WTC11 (cell line): ENCODE measurements at regions not wholly inside any gene's neighbourhood (a gene's known extent, or its start where the extent isn't known, plus 50 kb on each side); places are given as distances from the start of the nearest gene placed in this dataset.

Experiments used
- ATAC-seq: fragments of 200-7000 bp; cut with Tn5 transposase; 2 replicates; pipeline ENCODE4 v1.10.0; 2021; ENCODE audit warnings: mild to moderate bottlenecking, moderate library complexity
- CTCF ChIA-PET: fragments of 300-600 bp; sonication (Branson Sonifier 250); formaldehyde crosslinking; loops from one replicate; lab custom pipeline; 2021; ENCODE audit warnings: antibody characterized with exemption; lab: Charles Lee
- POLR2A ChIA-PET: fragments of 350-600 bp; sonication (Branson Sonifier 250); formaldehyde crosslinking; loops from one replicate; lab custom pipeline; 2021; ENCODE audit warnings: antibody characterized with exemption; lab: Charles Lee
- DNase-seq: peaks from one replicate; pipeline ENCODE4 v3.0.0; 2021; ENCODE audit warnings: low spot score
- H3K27ac Mint-ChIP-seq: 2 replicates; pipeline ENCODE4 v1.8.0; 2021; ENCODE audit warnings: mixed read lengths
- H3K27me3 Mint-ChIP-seq: 2 replicates; pipeline ENCODE4 v1.8.0; 2021; ENCODE audit warnings: low read depth, mild to moderate bottlenecking, moderate library complexity, mixed read lengths
- H3K36me3 Mint-ChIP-seq: 2 replicates; pipeline ENCODE4 v1.8.0; 2021; ENCODE audit warnings: mixed read lengths
- H3K4me1 Mint-ChIP-seq: 2 replicates; pipeline ENCODE4 v1.8.0; 2022; ENCODE audit warnings: mixed read lengths
- H3K4me3 Mint-ChIP-seq: 2 replicates; pipeline ENCODE4 v1.8.0; 2021; ENCODE audit warnings: mild to moderate bottlenecking, moderate library complexity, mixed read lengths
- H3K9me3 Mint-ChIP-seq: 2 replicates; pipeline ENCODE4 v1.8.0; 2021; ENCODE audit warnings: mixed read lengths
- ATF1 ChIP-seq: sonication (generic); formaldehyde crosslinking; IDR thresholded peaks from 2 replicates; pipeline ENCODE4 v1.8.1; 2023; ENCODE audit warnings: mild to moderate bottlenecking, moderate library complexity, missing genetic modification reagents
- CBFB ChIP-seq: sonication (generic); formaldehyde crosslinking; IDR thresholded peaks from 2 replicates; pipeline ENCODE4 v1.8.1; 2022; ENCODE audit warnings: mild to moderate bottlenecking, low read depth, missing genetic modification reagents
- CREM ChIP-seq: sonication (generic); formaldehyde crosslinking; IDR thresholded peaks from 2 replicates; pipeline ENCODE4 v1.8.1; 2022; ENCODE audit warnings: mild to moderate bottlenecking, missing genetic modification reagents, moderate library complexity
- ELF4 ChIP-seq: sonication (generic); formaldehyde crosslinking; IDR thresholded peaks from 2 replicates; pipeline ENCODE4 v1.8.1; 2022; ENCODE audit warnings: low read depth, mild to moderate bottlenecking, moderate library complexity, missing genetic modification reagents
- ETV6 ChIP-seq: sonication (generic); formaldehyde crosslinking; IDR thresholded peaks from 2 replicates; pipeline ENCODE4 v1.8.1; 2022; ENCODE audit warnings: mild to moderate bottlenecking, missing genetic modification reagents
- FOXK1 ChIP-seq: sonication (generic); formaldehyde crosslinking; IDR thresholded peaks from 2 replicates; pipeline ENCODE4 v1.8.0; 2022; ENCODE audit warnings: mild to moderate bottlenecking, moderate library complexity, missing genetic modification reagents
- GABPB1 ChIP-seq: sonication (generic); formaldehyde crosslinking; IDR thresholded peaks from 2 replicates; pipeline ENCODE4 v1.8.1; 2023; ENCODE audit warnings: mild to moderate bottlenecking, missing genetic modification reagents
- NFE2L1 ChIP-seq: sonication (generic); formaldehyde crosslinking; IDR thresholded peaks from 2 replicates; pipeline ENCODE4 v1.8.1; 2023; ENCODE audit warnings: missing genetic modification reagents
- NR1H2 ChIP-seq: sonication (generic); formaldehyde crosslinking; IDR thresholded peaks from 2 replicates; pipeline ENCODE4 v1.9.0; 2021; ENCODE audit warnings: mild to moderate bottlenecking, moderate library complexity, missing genetic modification reagents
- PRRX2 ChIP-seq: fragments of 250-450 bp; sonication (Bioruptor Pico); IDR thresholded peaks from 2 replicates; pipeline ENCODE4 v1.8.0; 2021; ENCODE audit warnings: mild to moderate bottlenecking
- SMAD4 ChIP-seq: sonication (generic); formaldehyde crosslinking; IDR thresholded peaks from 2 replicates; pipeline ENCODE4 v1.8.0; 2022; ENCODE audit warnings: mild to moderate bottlenecking, missing genetic modification reagents
- SP1 ChIP-seq: sonication (generic); formaldehyde crosslinking; conservative IDR thresholded peaks from 2 replicates; pipeline ENCODE4 v1.8.1; 2022; ENCODE audit warnings: missing genetic modification reagents
- ZNF263 ChIP-seq: sonication (generic); formaldehyde crosslinking; IDR thresholded peaks from 2 replicates; pipeline ENCODE4 v1.8.1; 2022; ENCODE audit warnings: low read depth, mild to moderate bottlenecking, moderate library complexity, missing genetic modification reagents
- ZNF396 ChIP-seq: fragments of 250-450 bp; sonication (Bioruptor Pico); IDR thresholded peaks from 2 replicates; pipeline ENCODE4 v1.8.0; 2021; ENCODE audit warnings: mild to moderate bottlenecking, moderate library complexity, borderline replicate concordance
- TF ChIP-seq, protein P1 (sequence below): fragments of 250-450 bp; sonication (Bioruptor Pico); IDR thresholded peaks from 2 replicates; pipeline ENCODE4 v1.9.0; 2021; ENCODE audit warnings: mild to moderate bottlenecking
- TF ChIP-seq, protein P2 (sequence below): fragments of 250-450 bp; sonication (Bioruptor Pico); IDR thresholded peaks from 2 replicates; pipeline ENCODE4 v1.9.0; 2021; ENCODE audit warnings: mild to moderate bottlenecking, borderline replicate concordance
- TF ChIP-seq, protein P3 (sequence below): sonication (generic); formaldehyde crosslinking; IDR thresholded peaks from 2 replicates; pipeline ENCODE4 v1.8.0; 2023; ENCODE audit warnings: mild to moderate bottlenecking, missing genetic modification reagents
- TF ChIP-seq, protein P4 (sequence below): sonication (generic); formaldehyde crosslinking; conservative IDR thresholded peaks from 2 replicates; pipeline ENCODE4 v1.8.1; 2023; ENCODE audit warnings: mild to moderate bottlenecking, low read depth, missing genetic modification reagents, moderate library complexity
- TF ChIP-seq, protein P5 (sequence below): sonication (generic); formaldehyde crosslinking; IDR thresholded peaks from 2 replicates; pipeline ENCODE4 v1.8.0; 2022; ENCODE audit warnings: mild to moderate bottlenecking, missing genetic modification reagents
- TF ChIP-seq, protein P6 (sequence below): sonication (generic); formaldehyde crosslinking; IDR thresholded peaks from 2 replicates; pipeline ENCODE4 v1.8.1; 2022; ENCODE audit warnings: missing genetic modification reagents, borderline replicate concordance

DNA sequence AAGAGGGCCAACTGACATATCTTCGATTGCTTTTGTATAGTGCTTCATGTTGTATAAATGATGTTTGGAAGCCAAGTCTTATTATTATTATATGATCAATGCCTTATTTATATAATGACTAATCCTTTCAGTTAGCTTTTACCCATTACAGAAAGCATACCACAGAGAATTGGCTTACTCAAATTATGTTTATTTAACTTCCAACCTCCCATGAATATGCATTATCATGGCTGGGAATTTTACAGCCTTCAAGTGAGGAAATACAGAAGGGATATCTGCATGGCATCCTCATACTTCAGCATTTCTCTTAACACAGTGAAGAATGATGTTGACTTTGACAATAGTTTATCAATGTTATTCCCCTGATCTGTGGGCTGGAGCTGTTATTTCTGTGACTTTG is 225.9 kb upstream of the GAP43 start (continued):
- TF ChIP-seq, protein P1, sequence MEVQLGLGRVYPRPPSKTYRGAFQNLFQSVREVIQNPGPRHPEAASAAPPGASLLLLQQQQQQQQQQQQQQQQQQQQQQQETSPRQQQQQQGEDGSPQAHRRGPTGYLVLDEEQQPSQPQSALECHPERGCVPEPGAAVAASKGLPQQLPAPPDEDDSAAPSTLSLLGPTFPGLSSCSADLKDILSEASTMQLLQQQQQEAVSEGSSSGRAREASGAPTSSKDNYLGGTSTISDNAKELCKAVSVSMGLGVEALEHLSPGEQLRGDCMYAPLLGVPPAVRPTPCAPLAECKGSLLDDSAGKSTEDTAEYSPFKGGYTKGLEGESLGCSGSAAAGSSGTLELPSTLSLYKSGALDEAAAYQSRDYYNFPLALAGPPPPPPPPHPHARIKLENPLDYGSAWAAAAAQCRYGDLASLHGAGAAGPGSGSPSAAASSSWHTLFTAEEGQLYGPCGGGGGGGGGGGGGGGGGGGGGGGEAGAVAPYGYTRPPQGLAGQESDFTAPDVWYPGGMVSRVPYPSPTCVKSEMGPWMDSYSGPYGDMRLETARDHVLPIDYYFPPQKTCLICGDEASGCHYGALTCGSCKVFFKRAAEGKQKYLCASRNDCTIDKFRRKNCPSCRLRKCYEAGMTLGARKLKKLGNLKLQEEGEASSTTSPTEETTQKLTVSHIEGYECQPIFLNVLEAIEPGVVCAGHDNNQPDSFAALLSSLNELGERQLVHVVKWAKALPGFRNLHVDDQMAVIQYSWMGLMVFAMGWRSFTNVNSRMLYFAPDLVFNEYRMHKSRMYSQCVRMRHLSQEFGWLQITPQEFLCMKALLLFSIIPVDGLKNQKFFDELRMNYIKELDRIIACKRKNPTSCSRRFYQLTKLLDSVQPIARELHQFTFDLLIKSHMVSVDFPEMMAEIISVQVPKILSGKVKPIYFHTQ (CRISPR knock-in tag): no peak

DNA sequence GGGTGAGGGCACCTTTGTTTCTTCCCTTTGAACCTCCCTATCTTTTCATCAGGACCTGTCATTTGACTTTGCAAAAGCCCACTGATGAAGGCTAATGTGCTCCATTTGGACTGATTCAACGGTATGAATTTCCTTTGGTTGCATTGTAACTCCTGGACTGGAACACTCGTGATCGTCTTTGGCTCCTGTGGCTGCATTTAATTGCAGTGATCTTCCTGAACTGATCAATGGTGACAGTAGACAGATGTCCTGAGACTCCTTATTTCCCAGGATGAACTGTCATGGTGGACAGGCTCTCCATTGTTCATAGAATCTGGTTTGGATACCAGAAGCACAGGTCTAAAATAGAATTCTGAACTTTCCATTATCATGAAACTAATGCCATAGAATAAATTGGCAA is 224.8 kb upstream of the GAP43 start:
- ChIA-PET CTCF (no interaction called here), POLR2A (no interaction called here)
- no peaks in the 10 kb centered on the region for H3K27me3 Mint-ChIP-seq

DNA sequence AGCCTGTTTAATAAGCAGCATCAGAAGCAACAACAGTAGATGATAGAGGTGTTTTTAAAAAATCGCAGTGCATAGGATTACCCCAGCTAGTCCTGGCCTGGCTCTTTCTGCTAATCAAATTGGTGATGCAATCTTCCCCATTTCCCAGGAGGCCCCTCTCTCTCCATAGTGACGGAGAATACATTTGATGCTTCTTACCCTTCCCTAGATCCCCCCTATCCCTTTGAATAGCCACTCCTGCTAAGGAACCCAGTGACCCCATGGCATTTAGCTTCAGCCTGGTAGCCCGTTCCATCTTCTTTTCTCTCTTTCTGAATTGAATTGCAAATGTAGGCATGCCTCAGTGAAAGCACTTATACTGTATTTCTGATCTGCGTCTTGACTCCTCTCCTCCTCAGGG is 223.6 kb upstream of the GAP43 start:
- Mint-ChIP-seq H3K4me1 (peaks cover 39% of the 10 kb centered on the region), H3K36me3 (no peaks in the 10 kb centered on the region), H3K9me3 (no peaks in the 10 kb centered on the region), H3K27me3 (no peaks in the 10 kb centered on the region), H3K4me3 (no peak overlapping the region), H3K27ac (peak overlapping the region; percentile 22; the same call in 1 of the 2 replicates)
- DNase-seq: no peak
- ChIA-PET CTCF (interaction anchor here (0.7 kb wide), 1 partner anchor 10 kb away, joined by 3 read pairs; no protein-coding TSS in a partner anchor), POLR2A (no interaction called here)
- peak; percentile 84 for ATAC-seq
- TF ChIP-seq, protein P2, sequence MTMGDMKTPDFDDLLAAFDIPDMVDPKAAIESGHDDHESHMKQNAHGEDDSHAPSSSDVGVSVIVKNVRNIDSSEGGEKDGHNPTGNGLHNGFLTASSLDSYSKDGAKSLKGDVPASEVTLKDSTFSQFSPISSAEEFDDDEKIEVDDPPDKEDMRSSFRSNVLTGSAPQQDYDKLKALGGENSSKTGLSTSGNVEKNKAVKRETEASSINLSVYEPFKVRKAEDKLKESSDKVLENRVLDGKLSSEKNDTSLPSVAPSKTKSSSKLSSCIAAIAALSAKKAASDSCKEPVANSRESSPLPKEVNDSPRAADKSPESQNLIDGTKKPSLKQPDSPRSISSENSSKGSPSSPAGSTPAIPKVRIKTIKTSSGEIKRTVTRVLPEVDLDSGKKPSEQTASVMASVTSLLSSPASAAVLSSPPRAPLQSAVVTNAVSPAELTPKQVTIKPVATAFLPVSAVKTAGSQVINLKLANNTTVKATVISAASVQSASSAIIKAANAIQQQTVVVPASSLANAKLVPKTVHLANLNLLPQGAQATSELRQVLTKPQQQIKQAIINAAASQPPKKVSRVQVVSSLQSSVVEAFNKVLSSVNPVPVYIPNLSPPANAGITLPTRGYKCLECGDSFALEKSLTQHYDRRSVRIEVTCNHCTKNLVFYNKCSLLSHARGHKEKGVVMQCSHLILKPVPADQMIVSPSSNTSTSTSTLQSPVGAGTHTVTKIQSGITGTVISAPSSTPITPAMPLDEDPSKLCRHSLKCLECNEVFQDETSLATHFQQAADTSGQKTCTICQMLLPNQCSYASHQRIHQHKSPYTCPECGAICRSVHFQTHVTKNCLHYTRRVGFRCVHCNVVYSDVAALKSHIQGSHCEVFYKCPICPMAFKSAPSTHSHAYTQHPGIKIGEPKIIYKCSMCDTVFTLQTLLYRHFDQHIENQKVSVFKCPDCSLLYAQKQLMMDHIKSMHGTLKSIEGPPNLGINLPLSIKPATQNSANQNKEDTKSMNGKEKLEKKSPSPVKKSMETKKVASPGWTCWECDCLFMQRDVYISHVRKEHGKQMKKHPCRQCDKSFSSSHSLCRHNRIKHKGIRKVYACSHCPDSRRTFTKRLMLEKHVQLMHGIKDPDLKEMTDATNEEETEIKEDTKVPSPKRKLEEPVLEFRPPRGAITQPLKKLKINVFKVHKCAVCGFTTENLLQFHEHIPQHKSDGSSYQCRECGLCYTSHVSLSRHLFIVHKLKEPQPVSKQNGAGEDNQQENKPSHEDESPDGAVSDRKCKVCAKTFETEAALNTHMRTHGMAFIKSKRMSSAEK (CRISPR knock-in tag): no peak
- TF ChIP-seq PRRX2 (CRISPR knock-in tag): no peak
- TF ChIP-seq CREM (CRISPR knock-in tag): no peak
- no peak for TF ChIP-seq ETV6 (CRISPR knock-in tag)
- TF ChIP-seq, protein P3, sequence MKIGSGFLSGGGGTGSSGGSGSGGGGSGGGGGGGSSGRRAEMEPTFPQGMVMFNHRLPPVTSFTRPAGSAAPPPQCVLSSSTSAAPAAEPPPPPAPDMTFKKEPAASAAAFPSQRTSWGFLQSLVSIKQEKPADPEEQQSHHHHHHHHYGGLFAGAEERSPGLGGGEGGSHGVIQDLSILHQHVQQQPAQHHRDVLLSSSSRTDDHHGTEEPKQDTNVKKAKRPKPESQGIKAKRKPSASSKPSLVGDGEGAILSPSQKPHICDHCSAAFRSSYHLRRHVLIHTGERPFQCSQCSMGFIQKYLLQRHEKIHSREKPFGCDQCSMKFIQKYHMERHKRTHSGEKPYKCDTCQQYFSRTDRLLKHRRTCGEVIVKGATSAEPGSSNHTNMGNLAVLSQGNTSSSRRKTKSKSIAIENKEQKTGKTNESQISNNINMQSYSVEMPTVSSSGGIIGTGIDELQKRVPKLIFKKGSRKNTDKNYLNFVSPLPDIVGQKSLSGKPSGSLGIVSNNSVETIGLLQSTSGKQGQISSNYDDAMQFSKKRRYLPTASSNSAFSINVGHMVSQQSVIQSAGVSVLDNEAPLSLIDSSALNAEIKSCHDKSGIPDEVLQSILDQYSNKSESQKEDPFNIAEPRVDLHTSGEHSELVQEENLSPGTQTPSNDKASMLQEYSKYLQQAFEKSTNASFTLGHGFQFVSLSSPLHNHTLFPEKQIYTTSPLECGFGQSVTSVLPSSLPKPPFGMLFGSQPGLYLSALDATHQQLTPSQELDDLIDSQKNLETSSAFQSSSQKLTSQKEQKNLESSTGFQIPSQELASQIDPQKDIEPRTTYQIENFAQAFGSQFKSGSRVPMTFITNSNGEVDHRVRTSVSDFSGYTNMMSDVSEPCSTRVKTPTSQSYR (CRISPR knock-in tag): no peak
- TF ChIP-seq ATF1 (CRISPR knock-in tag): no peak
- no peak for TF ChIP-seq FOXK1 (CRISPR knock-in tag)
- TF ChIP-seq ZNF263: no peak
- TF ChIP-seq, protein P4, sequence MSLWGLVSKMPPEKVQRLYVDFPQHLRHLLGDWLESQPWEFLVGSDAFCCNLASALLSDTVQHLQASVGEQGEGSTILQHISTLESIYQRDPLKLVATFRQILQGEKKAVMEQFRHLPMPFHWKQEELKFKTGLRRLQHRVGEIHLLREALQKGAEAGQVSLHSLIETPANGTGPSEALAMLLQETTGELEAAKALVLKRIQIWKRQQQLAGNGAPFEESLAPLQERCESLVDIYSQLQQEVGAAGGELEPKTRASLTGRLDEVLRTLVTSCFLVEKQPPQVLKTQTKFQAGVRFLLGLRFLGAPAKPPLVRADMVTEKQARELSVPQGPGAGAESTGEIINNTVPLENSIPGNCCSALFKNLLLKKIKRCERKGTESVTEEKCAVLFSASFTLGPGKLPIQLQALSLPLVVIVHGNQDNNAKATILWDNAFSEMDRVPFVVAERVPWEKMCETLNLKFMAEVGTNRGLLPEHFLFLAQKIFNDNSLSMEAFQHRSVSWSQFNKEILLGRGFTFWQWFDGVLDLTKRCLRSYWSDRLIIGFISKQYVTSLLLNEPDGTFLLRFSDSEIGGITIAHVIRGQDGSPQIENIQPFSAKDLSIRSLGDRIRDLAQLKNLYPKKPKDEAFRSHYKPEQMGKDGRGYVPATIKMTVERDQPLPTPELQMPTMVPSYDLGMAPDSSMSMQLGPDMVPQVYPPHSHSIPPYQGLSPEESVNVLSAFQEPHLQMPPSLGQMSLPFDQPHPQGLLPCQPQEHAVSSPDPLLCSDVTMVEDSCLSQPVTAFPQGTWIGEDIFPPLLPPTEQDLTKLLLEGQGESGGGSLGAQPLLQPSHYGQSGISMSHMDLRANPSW (CRISPR knock-in tag): no peak
- no peak for TF ChIP-seq NR1H2 (CRISPR knock-in tag)
- TF ChIP-seq ZNF396 (CRISPR knock-in tag): no peak
- TF ChIP-seq ELF4 (CRISPR knock-in tag): no peak
- TF ChIP-seq, protein P5, sequence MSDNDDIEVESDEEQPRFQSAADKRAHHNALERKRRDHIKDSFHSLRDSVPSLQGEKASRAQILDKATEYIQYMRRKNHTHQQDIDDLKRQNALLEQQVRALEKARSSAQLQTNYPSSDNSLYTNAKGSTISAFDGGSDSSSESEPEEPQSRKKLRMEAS (CRISPR knock-in tag): no peak
- TF ChIP-seq SP1 (CRISPR knock-in tag): no peak
- no peak for TF ChIP-seq CBFB (CRISPR knock-in tag)
- TF ChIP-seq SMAD4 (CRISPR knock-in tag): no peak

More for the DNA sequence above, 224.8 kb upstream of the GAP43 start:
- H3K4me3 Mint-ChIP-seq: no peak overlapping the region
- H3K4me1 Mint-ChIP-seq: peaks cover 28% of the 10 kb centered on the region
- ATAC-seq (no peak), DNase-seq (no peak)
- H3K36me3 Mint-ChIP-seq: no peaks in the 10 kb centered on the region
- no peak overlapping the region for H3K27ac Mint-ChIP-seq
- H3K9me3 Mint-ChIP-seq: 0 out of 2 replicates have a peak, but pooled peaks cover 1% of the 10 kb centered on the region
- TF ChIP-seq NFE2L1 (CRISPR knock-in tag) (no peak), GABPB1 (no peak), ZNF396 (CRISPR knock-in tag) (no peak)
- TF ChIP-seq, protein P6, sequence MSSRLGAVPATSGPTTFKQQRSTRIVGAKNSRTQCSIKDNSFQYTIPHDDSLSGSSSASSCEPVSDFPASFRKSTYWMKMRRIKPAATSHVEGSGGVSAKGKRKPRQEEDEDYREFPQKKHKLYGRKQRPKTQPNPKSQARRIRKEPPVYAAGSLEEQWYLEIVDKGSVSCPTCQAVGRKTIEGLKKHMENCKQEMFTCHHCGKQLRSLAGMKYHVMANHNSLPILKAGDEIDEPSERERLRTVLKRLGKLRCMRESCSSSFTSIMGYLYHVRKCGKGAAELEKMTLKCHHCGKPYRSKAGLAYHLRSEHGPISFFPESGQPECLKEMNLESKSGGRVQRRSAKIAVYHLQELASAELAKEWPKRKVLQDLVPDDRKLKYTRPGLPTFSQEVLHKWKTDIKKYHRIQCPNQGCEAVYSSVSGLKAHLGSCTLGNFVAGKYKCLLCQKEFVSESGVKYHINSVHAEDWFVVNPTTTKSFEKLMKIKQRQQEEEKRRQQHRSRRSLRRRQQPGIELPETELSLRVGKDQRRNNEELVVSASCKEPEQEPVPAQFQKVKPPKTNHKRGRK: no peak
- TF ChIP-seq, all 79 proteins: peak for 0
